ENCODE measurements at regions not wholly inside any gene's neighbourhood (a gene's known extent, or its start where the extent isn't known, plus 50 kb on each side); places are given as distances from the start of the nearest gene placed in this dataset.

DNA sequence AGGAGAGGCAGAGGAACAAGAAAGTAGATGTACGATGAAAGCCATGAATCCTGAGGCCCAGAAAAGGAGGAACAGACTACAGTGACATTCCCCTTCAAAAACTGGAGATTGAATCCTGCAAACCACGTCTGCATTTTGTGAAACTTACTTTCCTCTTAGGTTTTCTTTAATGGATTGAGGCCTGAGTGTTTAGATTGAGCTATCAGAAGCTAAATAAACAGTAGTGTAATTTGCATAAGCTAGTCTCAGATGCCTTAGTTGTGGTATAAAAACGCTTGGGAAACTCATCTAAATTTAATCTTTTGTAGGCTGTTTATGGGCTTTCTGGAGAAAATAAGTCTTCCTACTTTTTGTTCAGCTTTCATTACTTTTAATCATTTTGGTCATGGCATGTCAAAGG is 94.8 kb upstream of the HDAC9 start:
- no peak for TF ChIP-seq EP300 (IDR thresholded peaks at IDR 0.05)
- TF ChIP-seq POLR2AphosphoS5 (IDR thresholded peaks at IDR 0.05) = no peak
- no peak for TF ChIP-seq POLR2A (IDR thresholded peaks at IDR 0.05)
- no peak for TF ChIP-seq CTCF (IDR thresholded peaks at IDR 0.05)
- no peak overlapping the region for H3K4me3 ChIP-seq
- H3K27ac ChIP-seq = no peak overlapping the region
- H3K36me3 ChIP-seq = no peaks in the 10 kb centered on the region
- no peaks in the 10 kb centered on the region for H3K27me3 ChIP-seq
- WGBS, 2 donors = 68 to 73% methylated on average over 3 of the region's 3 CpGs
- no peak for DNase-seq
- no peaks in the 10 kb centered on the region for H3K4me1 ChIP-seq
- no peaks in the 10 kb centered on the region for H3K9me3 ChIP-seq
- intact Hi-C loops (cut with DNase I) = no loop called here

GRCh38 chr7:18401757-18402156 is 93.8 kb upstream of the HDAC9 start:
- H3K27me3 ChIP-seq = no peaks in the 10 kb centered on the region
- no peaks in the 10 kb centered on the region for H3K9me3 ChIP-seq
- intact Hi-C loops (cut with DNase I) = no loop called here
- no peaks in the 10 kb centered on the region for H3K36me3 ChIP-seq
- no peak for DNase-seq
- no peak overlapping the region for H3K27ac ChIP-seq
- no peaks in the 10 kb centered on the region for H3K4me1 ChIP-seq
- TF ChIP-seq POLR2A (IDR thresholded peaks at IDR 0.05) (no peak), CTCF (IDR thresholded peaks at IDR 0.05) (no peak), EP300 (IDR thresholded peaks at IDR 0.05) (no peak), POLR2AphosphoS5 (IDR thresholded peaks at IDR 0.05) (no peak)
- H3K4me3 ChIP-seq = no peak overlapping the region
- WGBS, 2 donors = 41 to 47% methylated on average over 1 of the region's 1 CpG

DNA sequence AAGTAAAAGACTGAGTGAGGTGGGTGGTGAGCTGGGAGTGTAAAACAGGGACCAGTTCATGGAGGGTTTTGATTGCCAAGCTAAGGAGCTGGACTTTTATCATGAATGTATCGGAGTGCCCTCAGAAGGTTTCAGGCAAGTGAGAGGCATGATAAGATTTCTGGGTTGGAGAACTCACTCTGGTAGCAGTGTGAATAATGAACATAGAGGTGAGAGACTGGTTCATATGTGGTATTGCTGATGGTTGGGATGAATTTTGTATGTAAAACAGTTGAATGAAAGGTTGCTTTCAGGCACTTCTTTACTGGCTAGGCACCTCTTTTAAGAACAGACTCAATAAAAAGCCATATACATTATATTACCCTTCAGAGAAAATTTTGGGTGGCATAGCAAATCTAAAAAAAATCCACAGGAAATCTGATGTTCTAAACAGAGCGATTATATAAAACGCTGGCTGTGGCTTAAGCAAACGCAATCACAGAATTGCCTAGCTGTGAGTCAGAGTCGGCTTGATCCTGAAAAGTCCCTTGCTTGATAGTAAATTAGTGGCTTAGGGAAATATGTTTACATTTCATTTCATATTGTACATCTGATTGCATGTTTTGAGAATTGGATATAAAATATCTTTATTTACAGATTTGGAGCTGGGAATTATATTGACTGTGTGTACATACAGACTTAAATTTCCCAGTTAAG is 92.9 kb upstream of the HDAC9 start:
- Histone ChIP-seq H3K27ac (no peak overlapping the region), H3K27me3 (no peaks in the 10 kb centered on the region), H3K9me3 (no peaks in the 10 kb centered on the region), H3K36me3 (no peaks in the 10 kb centered on the region), H3K4me1 (no peaks in the 10 kb centered on the region), H3K4me3 (no peak overlapping the region)
- no peak for DNase-seq
- WGBS, 2 donors = 24 to 47% methylated on average over 5 of the region's 5 CpGs
- TF ChIP-seq EP300 (IDR thresholded peaks at IDR 0.05) = no peak
- no peak for TF ChIP-seq POLR2AphosphoS5 (IDR thresholded peaks at IDR 0.05)
- TF ChIP-seq CTCF (IDR thresholded peaks at IDR 0.05) = no peak
- TF ChIP-seq POLR2A (IDR thresholded peaks at IDR 0.05) = no peak
- intact Hi-C loops (cut with DNase I) = no loop called here

DNA sequence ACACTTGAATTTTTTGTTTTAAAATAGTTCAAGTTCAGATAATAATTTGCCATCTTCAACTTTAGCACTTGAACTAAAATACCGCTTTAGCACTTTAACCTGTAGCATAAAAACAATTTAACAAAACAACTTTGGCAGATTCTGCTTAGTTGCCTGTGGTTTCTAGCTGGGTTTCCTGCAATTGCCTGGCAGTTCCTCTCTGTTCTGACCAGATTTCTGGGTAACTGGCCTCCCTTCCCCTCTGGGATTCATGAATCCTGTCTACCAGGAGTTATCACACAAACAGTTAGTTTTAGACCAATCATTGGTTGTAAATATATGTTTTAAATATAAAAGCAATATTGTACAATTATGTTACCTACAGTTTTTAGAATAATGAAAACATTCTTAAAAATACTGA is 89.8 kb upstream of the HDAC9 start:
- intact Hi-C loops (cut with DNase I) = no loop called here
- no peak for TF ChIP-seq CTCF (IDR thresholded peaks at IDR 0.05)
- TF ChIP-seq EP300 (IDR thresholded peaks at IDR 0.05) = no peak
- no peak for TF ChIP-seq POLR2A (IDR thresholded peaks at IDR 0.05)
- no peak for TF ChIP-seq POLR2AphosphoS5 (IDR thresholded peaks at IDR 0.05)
- H3K27ac ChIP-seq = no peak overlapping the region
- DNase-seq = no peak
- H3K4me3 ChIP-seq = no peak overlapping the region
- no peaks in the 10 kb centered on the region for H3K4me1 ChIP-seq
- H3K27me3 ChIP-seq = no peaks in the 10 kb centered on the region
- H3K36me3 ChIP-seq = no peaks in the 10 kb centered on the region
- WGBS, 2 donors = 55 to 85% methylated on average over 1 of the region's 1 CpG
- no peaks in the 10 kb centered on the region for H3K9me3 ChIP-seq

DNA sequence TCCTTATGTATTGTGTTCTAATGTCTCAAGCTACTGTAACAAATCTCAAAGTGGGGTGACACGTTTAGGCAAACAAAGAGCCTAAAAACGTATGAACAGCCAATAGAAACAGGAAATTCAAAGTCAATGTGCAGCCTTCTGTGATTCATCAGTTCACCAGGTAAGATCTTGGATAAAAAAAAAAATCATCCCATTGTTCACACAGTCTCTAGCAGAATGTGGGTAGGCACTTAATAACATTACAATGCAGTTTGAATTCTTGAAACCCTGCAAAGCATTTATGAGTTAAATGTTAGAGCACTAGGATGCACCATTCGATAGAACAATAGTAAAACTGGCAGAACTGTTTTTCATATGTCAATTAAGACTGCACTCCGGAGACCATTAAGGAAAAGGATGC is 88.2 kb upstream of the HDAC9 start:
- DNase-seq = no peak
- H3K27ac ChIP-seq = no peak overlapping the region
- no peak overlapping the region for H3K4me3 ChIP-seq
- no peak for TF ChIP-seq POLR2A (IDR thresholded peaks at IDR 0.05)
- no peak for TF ChIP-seq CTCF (IDR thresholded peaks at IDR 0.05)
- no peak for TF ChIP-seq EP300 (IDR thresholded peaks at IDR 0.05)
- TF ChIP-seq POLR2AphosphoS5 (IDR thresholded peaks at IDR 0.05) = no peak
- H3K36me3 ChIP-seq = no peaks in the 10 kb centered on the region
- H3K4me1 ChIP-seq = no peaks in the 10 kb centered on the region
- H3K27me3 ChIP-seq = no peaks in the 10 kb centered on the region
- H3K9me3 ChIP-seq = no peaks in the 10 kb centered on the region
- WGBS, 2 donors = 58 to 67% methylated on average over 4 of the region's 4 CpGs
- intact Hi-C loops (cut with DNase I) = no loop called here
